SU-DHL-6 (cell line): ENCODE measurements at regions not wholly inside any gene's neighbourhood (a gene's known extent, or its start where the extent isn't known, plus 50 kb on each side); places are given as distances from the start of the nearest gene placed in this dataset.

Experiments
- CTCF ChIP-seq: fragments of 200-600 bp; sonication (generic); IDR thresholded peaks from one replicate; pipeline ENCODE4 v1.5.1; 2017; ENCODE audit warnings: antibody characterized with exemption, mild to moderate bottlenecking, low read length, moderate library complexity; ENCODE audit not compliant: insufficient read depth, poor library complexity, severe bottlenecking
- EZH2phosphoT487 ChIP-seq: fragments of 200-600 bp; sonication (generic), shearing (Covaris generic); conservative IDR thresholded peaks from 2 replicates; pipeline ENCODE4 v1.6.1; 2018; ENCODE audit warnings: mild to moderate bottlenecking, antibody characterized with exemption, low read length, moderate library complexity, mixed read lengths

GRCh38 chr5:72697622-72698021, 118.8 kb upstream of the TNPO1 start:
- TF ChIP-seq CTCF (no peak), EZH2phosphoT487 (no peak)
